ENCODE measurements at regions not wholly inside any gene's neighbourhood (a gene's known extent, or its start where the extent isn't known, plus 50 kb on each side); places are given as distances from the start of the nearest gene placed in this dataset.

- ChIA-PET CTCF (interaction anchor here (1.3 kb wide), 1 partner anchor 30 kb away, joined by 4 read pairs; no protein-coding TSS in a partner anchor), POLR2A (no interaction called here)
- TF ChIP-seq SETDB1 (IDR thresholded peaks at IDR 0.05; ENCODE audit: insufficient read length, low read length) (no peak), OSR2 (tag by site-specific recombination; IDR thresholded peaks at IDR 0.05) (no peak), ZNF354C (tag by site-specific recombination; IDR thresholded peaks at IDR 0.05; ENCODE audit: borderline replicate concordance, low read depth) (no peak), ZBTB7A (tag by site-specific recombination; IDR thresholded peaks at IDR 0.05; ENCODE audit: low read depth) (no peak), ZNF23 (tag by site-specific recombination; IDR thresholded peaks at IDR 0.05; ENCODE audit: borderline replicate concordance) (no peak), EGR2 (tag by site-specific recombination; IDR thresholded peaks at IDR 0.05; ENCODE audit: low read depth) (no peak), HOXD13 (CRISPR knock-in tag; IDR thresholded peaks at IDR 0.05; ENCODE audit: borderline replicate concordance) (no peak), ZNF561 (tag by site-specific recombination; IDR thresholded peaks at IDR 0.05; ENCODE audit: borderline replicate concordance) (no peak), BCL11B (tag by site-specific recombination; IDR thresholded peaks at IDR 0.05; ENCODE audit: low read depth) (no peak), YY2 (tag by site-specific recombination; IDR thresholded peaks at IDR 0.05) (no peak), ZNF426 (tag by site-specific recombination; IDR thresholded peaks at IDR 0.05) (no peak), CTCF (tag by site-specific recombination; IDR thresholded peaks at IDR 0.05) (no peak), ZSCAN16 (tag by site-specific recombination; IDR thresholded peaks at IDR 0.05) (no peak), ZNF350 (tag by site-specific recombination; IDR thresholded peaks at IDR 0.05) (no peak), SP2 (tag by site-specific recombination; IDR thresholded peaks at IDR 0.05) (no peak)
- TF ChIP-seq, protein P1, sequence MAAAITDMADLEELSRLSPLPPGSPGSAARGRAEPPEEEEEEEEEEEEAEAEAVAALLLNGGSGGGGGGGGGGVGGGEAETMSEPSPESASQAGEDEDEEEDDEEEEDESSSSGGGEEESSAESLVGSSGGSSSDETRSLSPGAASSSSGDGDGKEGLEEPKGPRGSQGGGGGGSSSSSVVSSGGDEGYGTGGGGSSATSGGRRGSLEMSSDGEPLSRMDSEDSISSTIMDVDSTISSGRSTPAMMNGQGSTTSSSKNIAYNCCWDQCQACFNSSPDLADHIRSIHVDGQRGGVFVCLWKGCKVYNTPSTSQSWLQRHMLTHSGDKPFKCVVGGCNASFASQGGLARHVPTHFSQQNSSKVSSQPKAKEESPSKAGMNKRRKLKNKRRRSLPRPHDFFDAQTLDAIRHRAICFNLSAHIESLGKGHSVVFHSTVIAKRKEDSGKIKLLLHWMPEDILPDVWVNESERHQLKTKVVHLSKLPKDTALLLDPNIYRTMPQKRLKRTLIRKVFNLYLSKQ (tag by site-specific recombination; IDR thresholded peaks at IDR 0.05; ENCODE audit: borderline replicate concordance) = no peak
- TF ChIP-seq, protein P2, sequence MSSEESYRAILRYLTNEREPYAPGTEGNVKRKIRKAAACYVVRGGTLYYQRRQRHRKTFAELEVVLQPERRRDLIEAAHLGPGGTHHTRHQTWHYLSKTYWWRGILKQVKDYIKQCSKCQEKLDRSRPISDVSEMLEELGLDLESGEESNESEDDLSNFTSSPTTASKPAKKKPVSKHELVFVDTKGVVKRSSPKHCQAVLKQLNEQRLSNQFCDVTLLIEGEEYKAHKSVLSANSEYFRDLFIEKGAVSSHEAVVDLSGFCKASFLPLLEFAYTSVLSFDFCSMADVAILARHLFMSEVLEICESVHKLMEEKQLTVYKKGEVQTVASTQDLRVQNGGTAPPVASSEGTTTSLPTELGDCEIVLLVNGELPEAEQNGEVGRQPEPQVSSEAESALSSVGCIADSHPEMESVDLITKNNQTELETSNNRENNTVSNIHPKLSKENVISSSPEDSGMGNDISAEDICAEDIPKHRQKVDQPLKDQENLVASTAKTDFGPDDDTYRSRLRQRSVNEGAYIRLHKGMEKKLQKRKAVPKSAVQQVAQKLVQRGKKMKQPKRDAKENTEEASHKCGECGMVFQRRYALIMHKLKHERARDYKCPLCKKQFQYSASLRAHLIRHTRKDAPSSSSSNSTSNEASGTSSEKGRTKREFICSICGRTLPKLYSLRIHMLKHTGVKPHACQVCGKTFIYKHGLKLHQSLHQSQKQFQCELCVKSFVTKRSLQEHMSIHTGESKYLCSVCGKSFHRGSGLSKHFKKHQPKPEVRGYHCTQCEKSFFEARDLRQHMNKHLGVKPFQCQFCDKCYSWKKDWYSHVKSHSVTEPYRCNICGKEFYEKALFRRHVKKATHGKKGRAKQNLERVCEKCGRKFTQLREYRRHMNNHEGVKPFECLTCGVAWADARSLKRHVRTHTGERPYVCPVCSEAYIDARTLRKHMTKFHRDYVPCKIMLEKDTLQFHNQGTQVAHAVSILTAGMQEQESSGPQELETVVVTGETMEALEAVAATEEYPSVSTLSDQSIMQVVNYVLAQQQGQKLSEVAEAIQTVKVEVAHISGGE (tag by site-specific recombination; conservative IDR thresholded peaks at IDR 0.05; ENCODE audit: low read depth) = no peak
- TF ChIP-seq, protein P3, sequence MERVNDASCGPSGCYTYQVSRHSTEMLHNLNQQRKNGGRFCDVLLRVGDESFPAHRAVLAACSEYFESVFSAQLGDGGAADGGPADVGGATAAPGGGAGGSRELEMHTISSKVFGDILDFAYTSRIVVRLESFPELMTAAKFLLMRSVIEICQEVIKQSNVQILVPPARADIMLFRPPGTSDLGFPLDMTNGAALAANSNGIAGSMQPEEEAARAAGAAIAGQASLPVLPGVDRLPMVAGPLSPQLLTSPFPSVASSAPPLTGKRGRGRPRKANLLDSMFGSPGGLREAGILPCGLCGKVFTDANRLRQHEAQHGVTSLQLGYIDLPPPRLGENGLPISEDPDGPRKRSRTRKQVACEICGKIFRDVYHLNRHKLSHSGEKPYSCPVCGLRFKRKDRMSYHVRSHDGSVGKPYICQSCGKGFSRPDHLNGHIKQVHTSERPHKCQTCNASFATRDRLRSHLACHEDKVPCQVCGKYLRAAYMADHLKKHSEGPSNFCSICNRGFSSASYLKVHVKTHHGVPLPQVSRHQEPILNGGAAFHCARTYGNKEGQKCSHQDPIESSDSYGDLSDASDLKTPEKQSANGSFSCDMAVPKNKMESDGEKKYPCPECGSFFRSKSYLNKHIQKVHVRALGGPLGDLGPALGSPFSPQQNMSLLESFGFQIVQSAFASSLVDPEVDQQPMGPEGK (tag by site-specific recombination; IDR thresholded peaks at IDR 0.05) = no peak
- TF ChIP-seq, protein P4, sequence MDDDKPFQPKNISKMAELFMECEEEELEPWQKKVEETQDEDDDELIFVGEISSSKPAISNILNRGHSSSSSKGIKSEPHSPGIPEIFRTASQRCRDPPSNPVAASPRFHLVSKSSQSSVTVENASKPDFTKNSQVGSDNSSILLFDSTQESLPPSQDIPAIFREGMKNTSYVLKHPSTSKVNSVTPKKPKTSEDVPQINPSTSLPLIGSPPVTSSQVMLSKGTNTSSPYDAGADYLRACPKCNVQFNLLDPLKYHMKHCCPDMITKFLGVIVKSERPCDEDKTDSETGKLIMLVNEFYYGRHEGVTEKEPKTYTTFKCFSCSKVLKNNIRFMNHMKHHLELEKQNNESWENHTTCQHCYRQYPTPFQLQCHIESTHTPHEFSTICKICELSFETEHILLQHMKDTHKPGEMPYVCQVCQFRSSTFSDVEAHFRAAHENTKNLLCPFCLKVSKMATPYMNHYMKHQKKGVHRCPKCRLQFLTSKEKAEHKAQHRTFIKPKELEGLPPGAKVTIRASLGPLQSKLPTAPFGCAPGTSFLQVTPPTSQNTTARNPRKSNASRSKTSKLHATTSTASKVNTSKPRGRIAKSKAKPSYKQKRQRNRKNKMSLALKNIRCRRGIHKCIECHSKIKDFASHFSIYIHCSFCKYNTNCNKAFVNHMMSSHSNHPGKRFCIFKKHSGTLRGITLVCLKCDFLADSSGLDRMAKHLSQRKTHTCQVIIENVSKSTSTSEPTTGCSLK (tag by site-specific recombination; IDR thresholded peaks at IDR 0.05) = no peak
- H3K27ac ChIP-seq (ENCODE audit: extremely low read depth, low read depth, low read length) = no peak overlapping the region
- H3K36me3 ChIP-seq (ENCODE audit: control insufficient read depth in 2 of 2, insufficient read depth in 1 of 2, low read length in 2 of 2) = no peaks in the 10 kb centered on the region
- H3K4me1 ChIP-seq (ENCODE audit: control insufficient read depth, insufficient read depth, low read length) = no peaks in the 10 kb centered on the region
- no peaks in the 10 kb centered on the region for H3K9me3 ChIP-seq (ENCODE audit: control insufficient read depth, insufficient read depth, low read depth, low read length)
- H3K4me3 ChIP-seq (ENCODE audit: low read depth, low read length) = no peak overlapping the region
Measured at GRCh38 chr10:64007157-64007556, 486.0 kb downstream of the REEP3 start.
